ENCODE measurements at regions not wholly inside any gene's neighbourhood (a gene's known extent, or its start where the extent isn't known, plus 50 kb on each side); places are given as distances from the start of the nearest gene placed in this dataset.
"Not testable (repeated sequence)": the region's sequence is repeated elsewhere in the genome, so short reads cannot be mapped to it uniquely, and the experiment has no call there.

DNA sequence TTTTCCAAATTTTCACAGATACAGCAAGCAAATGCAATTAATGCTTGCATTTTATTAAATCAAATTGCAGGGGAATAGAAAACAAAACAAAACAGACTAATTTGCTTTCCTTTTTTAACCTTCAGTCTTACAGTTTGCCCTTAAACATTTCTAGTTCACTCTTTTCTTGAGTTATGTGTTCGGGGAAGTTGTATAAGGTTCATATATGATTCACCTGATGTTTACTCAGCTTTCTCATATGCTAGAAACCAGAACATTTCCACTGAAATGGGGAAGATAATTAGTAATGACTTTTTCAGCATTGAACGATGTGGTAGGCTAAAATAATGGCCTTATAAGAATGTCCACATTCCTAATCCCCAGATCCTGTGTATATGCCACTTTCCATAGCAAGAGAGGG lies 176.2 kb upstream of the NBPF9 start:
- not testable (repeated sequence) for DNase-seq

DNA sequence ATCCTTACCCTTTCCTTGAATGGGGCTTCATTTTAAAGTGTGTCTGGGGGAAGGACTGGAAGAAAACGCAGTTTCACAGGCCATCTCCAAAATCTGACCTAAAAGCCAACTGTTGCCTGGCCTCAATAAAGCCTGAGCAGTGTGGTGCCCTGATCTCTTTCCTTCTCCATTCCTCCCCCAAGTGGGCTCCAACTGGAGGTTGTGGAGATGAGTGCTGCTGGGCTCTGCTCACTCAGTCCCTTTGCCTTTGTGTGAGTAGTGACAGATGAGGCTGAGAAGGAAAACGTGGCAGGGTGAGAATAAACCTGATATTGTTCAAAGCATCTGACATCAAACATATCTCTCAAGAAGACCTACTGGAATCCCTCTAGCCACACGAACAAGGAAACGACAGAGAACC lies 181.4 kb upstream of the NBPF9 start:
- not testable (repeated sequence) for DNase-seq

DNA sequence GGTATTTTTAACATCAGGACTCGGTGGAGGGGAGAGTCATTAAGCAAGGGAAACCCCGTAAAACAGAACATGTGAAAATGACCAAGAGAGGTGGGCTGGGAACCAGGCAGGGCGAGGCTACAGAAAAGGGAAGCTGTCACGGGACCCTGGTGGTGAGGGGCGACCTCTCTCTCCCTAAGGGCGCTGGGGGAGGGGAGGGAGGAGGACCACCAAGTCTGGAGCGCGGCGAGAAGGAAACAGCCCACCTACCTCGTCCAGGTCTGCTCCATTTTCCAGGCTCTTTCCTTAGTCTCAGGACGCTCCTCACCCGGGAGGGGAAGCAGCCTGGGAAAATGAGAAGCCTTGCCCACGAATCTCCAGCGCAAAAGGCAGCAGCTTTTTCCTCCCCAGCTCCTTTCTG lies 181.9 kb upstream of the NBPF9 start:
- not testable (repeated sequence) for DNase-seq

GRCh38 chr1:149285638-149286037 lies 182.3 kb upstream of the NBPF9 start:
- DNase-seq, result not testable (repeated sequence)

DNA sequence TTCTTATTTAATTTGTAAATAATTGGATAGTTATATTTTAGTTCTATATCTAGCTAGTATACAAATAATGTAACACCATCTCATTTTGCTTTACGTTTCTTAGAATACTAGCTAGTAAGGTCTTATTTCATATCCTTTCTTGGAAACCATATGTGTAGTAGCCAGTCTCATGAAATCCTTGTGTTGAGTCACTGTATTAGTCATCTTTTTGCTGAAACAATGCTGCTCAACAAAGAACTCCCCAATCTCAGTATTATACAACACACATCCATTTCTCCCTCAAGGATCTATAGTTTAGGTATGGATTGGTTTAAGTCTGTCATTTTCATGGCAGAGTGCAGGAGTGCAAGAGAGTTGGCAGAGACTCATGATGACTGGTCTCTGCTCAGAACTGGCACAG lies 185.2 kb upstream of the NBPF9 start:
- not testable (repeated sequence) for DNase-seq

- not testable (repeated sequence) for DNase-seq
Observed at GRCh38 chr1:149300478-149301218, 174.2 kb upstream of the NBPF19 start.

GRCh38 chr1:149301282-149301681 lies 173.6 kb upstream of the NBPF19 start:
- DNase-seq, result not testable (repeated sequence)

DNA sequence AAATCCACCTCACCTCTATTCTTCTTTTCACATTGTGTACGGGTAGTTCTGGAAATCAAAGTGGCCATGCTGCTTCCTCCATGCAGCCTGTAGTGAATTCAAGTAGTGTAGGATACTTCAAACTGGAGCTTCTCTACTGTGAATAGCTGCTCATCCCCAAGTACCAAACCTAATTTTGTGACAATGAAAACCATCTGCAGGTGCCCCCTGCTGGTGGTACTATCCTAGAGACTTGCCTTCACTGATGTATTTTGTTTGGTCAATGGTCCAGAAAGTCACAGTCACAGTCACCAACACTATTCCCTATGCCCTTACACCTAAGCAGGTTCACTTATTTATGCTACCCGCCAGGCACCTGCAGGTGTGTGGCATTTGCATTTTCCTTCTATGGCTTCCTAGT lies 170.0 kb upstream of the NBPF19 start:
- not testable (repeated sequence) for DNase-seq

DNA sequence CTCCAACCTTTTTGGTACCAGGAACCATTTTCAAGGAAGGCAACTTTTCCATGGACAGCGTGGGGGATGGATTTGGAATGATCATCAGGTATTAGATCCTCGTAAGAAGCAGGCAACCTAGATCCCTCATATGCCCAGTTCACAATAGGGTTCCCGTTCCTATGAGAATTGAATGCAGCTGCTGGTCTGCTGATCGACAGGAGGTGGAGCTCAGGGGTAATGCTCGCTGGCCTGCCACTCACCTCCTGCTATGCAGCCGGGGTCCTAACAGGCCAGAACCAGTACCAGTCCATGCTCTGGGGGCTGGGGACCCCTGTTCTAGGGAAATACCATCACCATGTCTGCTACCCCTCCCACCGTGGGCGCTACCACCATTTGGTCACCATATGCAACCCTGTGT lies 167.2 kb upstream of the NBPF19 start:
- not testable (repeated sequence) for DNase-seq

DNA sequence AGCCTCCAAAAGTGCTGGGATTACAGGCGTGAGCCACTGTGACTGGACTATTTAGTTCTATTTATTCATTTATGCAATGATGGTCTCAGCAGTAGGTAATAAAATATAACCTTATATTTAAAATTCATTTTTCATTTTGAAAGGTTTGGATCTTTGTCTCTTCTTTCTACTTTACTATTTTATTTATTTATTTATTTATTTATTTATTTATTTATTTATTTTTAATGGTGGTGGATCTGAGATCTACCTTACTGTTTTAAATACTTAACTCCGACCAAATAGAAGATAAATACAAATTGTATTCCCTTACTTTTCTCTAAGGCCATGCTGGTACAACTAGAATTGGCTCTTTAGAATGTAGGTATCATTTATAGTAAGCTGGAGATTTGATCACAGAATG lies 159.9 kb upstream of the NBPF19 start:
- not testable (repeated sequence) for DNase-seq

DNA sequence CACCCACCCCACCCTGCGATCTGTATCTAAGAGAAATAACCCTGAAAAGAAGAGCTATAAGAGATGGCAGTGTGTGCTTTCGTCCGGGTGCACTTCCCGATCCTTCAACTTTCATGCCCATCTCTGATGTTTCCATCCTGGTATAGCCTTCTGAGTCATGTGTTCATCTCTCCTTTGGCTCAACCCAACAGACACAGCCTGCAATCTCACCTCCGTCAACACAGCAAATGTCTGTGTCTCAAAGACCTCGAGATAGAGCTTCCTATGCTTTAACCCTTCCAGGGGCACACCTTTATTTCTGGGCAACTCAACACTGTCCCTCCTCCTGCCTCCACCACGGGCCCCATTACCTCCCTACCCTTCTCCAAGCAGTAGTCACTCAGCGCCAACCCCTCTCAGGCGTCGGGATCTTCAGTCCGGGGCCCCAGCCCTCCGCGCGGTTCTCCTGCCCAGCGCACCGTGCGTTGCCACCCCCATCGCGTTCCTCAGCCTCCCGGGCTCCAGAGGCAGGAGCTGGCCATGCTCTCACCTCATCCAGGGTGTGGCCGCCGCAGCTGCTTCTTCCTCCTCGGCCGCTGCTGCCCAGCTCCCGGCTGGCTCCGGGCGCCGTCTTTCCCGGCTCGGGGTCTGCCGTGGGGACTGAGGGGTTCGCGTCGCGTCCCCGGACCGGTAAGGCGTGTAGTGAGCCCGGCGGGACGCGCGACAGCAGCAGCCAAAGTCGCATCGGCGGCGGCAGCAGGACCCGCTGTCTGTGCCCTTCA lies 153.7 kb upstream of the NBPF19 start:
- not testable (repeated sequence) for DNase-seq

DNA sequence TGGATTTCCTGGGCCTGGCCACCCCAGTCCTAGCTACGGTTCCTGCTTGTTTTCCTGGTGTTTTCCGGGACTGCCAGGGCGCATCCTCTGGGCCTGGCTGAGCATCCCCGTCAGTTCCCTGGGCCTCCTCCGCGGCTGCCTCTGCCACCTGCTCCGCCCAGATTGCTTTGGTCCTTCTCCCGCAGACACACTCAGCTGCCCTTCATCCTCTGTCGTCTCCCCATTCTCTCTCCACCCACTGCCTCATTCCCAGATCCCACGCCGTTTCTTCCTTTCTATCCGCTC lies 153.2 kb upstream of the NBPF19 start:
- not testable (repeated sequence) for DNase-seq

GRCh38 chr1:149330081-149330335 lies 144.8 kb upstream of the NBPF19 start:
- not testable (repeated sequence) for DNase-seq

- not testable (repeated sequence) for DNase-seq
Observed at GRCh38 chr1:149336082-149336481, 138.8 kb upstream of the NBPF19 start.

GRCh38 chr1:149338221-149338691 lies 136.6 kb upstream of the NBPF19 start:
- not testable (repeated sequence) for DNase-seq

DNA sequence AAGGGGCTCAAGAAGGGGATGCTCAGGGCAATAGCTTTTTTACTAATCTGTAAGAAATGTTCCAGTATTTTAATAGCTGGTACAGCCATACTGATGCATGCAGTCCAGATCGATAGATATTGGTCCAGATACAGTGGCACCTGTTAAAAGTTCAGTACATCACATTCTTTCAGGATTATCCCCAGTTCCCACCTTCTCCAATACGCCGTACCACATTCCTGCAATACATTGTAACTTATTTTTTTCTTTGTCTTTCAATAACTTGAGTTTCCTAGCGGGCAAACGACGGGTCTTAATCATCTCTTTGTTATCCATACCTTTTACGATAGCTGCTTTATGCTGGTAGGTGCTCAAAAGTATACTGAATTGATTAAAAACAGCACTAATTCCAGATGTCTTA lies 136.1 kb upstream of the NBPF19 start:
- DNase-seq, result not testable (repeated sequence)

DNA sequence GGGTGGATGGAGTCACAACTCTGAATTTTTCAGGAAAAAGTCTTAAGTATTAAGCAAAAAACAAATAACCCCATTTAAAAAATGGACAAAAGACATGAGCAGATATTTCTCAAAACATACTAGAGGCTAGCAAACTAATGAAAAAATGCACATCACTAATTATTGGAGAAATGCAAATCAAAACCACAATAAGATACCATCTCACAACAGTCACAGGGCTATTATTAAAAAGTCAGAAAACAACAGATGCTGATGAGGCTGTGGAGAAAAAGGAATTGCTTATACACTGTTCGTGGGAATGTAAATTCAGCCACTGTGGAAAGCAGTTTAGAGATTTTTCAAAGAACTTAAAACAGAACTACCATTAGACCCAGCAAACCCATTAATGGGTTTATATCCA lies 125.4 kb upstream of the NBPF19 start:
- DNase-seq, result not testable (repeated sequence)

DNA sequence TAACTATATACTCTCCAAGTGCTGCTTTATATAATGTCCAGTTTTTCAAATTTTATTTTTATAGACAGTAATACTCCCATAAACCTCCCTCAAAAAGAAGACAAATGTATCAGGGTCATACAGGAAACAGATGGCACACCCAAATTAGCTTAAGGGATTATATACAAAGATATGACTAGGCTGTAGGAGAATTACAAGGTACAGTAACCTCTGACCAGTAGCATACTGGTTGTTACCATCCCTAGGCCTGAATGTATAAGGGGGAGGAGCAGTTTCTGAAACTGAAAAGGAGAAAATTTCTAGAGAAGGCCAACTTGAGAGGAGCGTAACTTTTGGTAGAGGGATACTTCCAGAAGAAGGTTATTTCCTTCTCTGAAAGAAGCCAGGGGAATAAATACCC lies 122.6 kb upstream of the NBPF19 start:
- not testable (repeated sequence) for DNase-seq

DNA sequence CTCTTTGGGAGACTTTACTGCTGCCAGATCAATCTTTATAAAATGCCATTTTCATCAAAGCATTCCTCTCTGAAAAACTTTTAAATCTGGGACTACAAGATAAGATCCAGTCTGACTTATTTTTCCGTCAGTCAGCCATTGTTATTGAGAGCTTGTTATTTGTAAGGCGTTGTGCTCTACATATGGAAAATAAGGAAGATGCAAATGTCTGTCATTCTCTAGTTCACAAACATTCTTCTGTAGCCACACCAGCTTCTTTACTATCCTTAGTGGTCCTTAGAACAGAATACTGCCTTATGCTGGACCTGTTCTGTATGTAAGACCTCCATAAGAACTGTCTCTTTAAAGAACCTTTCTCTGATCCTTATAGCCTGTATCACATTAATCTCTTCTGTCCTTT lies 120.3 kb upstream of the NBPF19 start:
- DNase-seq, result not testable (repeated sequence)

DNA sequence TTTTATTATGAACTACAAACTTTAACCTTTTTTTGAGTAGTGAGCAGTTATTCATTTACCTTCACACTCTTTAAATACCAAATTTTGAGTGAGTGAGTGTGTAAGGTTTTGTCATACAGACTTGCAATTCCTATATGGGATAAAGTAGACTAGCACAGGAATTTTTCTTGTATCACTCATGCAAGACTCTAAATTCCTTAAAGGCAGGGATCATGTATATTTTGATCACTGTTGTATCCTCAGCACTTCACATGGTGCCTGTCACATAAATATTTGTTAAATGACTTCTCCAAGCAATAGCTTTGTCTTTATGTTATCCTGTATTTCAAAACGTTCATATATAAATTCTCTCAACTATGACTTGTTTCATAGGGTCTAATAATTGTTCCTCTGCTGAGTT lies 119.1 kb upstream of the NBPF19 start:
- not testable (repeated sequence) for DNase-seq

GRCh38 chr1:149356152-149356551 lies 118.7 kb upstream of the NBPF19 start:
- not testable (repeated sequence) for DNase-seq

DNA sequence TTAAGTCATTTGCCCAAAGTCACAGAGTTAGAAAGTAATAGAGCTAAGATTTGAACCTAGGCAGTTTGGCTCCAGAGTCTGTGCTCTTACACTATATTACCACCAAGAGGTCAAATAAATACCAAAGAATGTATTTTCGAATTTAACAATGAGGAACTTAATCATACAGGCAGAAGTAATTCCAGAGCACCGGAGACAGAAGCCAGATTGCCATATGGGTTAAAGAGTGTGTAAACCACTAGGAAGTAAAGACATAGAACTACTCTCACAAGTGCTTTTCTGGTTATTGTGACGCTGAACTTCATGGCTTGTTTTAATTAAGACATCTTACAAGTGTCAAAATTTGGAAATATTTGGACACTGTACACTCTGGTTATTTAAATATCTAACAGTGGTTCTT lies 114.5 kb upstream of the NBPF19 start:
- DNase-seq, result not testable (repeated sequence)

DNA sequence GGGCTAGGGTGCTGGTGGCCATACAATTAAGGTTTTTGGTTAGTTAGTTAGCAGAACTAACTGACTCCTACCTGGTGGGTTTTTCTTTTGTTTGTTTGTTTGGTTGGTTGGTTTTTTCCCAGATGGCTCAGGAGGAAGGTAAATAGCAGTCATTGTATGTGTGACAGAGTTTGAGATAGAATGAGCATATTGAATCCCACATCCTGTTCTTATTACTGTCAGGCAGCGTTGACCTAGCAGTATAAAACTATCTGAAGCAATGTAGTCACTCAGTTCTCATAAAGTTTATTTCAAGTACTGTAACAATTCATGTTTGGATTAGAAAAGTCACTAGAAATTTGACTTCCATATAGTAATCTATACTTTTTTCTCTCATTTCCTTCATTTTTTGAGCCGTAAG lies 113.5 kb upstream of the NBPF19 start:
- not testable (repeated sequence) for DNase-seq

- not testable (repeated sequence) for DNase-seq
Observed at GRCh38 chr1:149364188-149364981, 110.5 kb upstream of the NBPF19 start.

Data from right forelimb (tissue), 1 donor.